Smooth muscle cell (in vitro differentiated cells): ENCODE measurements at regions not wholly inside any gene's neighbourhood (a gene's known extent, or its start where the extent isn't known, plus 50 kb on each side); places are given as distances from the start of the nearest gene placed in this dataset.

Experiments used
- DNase-seq: peaks from one replicate; lab custom pipeline; 2025; ENCODE audit not compliant: unreplicated experiment; lab: John Stamatoyannopoulos, UW
- H2AFZ ChIP-seq: fragments of 200-600 bp; sonication (generic); 2 replicates; pipeline ENCODE4 v1.6.0; 2016; ENCODE audit warnings: antibody characterized with exemption, low read depth, mild to moderate bottlenecking
- H3F3A ChIP-seq: fragments of 200-600 bp; sonication (generic); 2 replicates; pipeline ENCODE4 v1.6.0; 2017; ENCODE audit warnings: antibody characterized with exemption, low read depth
- H3K27ac ChIP-seq: fragments of 200-600 bp; sonication (generic); 2 replicates; pipeline ENCODE4 v1.5.1; 2016; ENCODE audit warnings: low read depth, mild to moderate bottlenecking
- H3K27me3 ChIP-seq: fragments of 200-600 bp; sonication (generic); 2 replicates; pipeline ENCODE4 v1.6.1; 2016; ENCODE audit warnings: low read depth, mild to moderate bottlenecking
- H3K36me3 ChIP-seq: fragments of 200-600 bp; sonication (generic); 2 replicates; pipeline ENCODE4 v1.5.1; 2016; ENCODE audit warnings: low read depth
- H3K4me1 ChIP-seq: fragments of 200-600 bp; sonication (generic); 2 replicates; pipeline ENCODE4 v1.5.1; 2016; ENCODE audit warnings: low read depth
- H3K4me2 ChIP-seq: fragments of 200-600 bp; sonication (generic); 2 replicates; pipeline ENCODE4 v1.6.0; 2016; ENCODE audit warnings: mild to moderate bottlenecking
- H3K4me3 ChIP-seq: fragments of 200-600 bp; sonication (generic); 2 replicates; pipeline ENCODE4 v1.5.1; 2016; ENCODE audit warnings: mild to moderate bottlenecking
- H3K79me2 ChIP-seq: fragments of 200-600 bp; sonication (generic); 2 replicates; pipeline ENCODE4 v1.6.0; 2016; ENCODE audit warnings: low read depth, mild to moderate bottlenecking
- H3K9ac ChIP-seq: fragments of 200-600 bp; sonication (generic); 2 replicates; pipeline ENCODE4 v1.6.0; 2016; ENCODE audit warnings: low read depth
- H3K9me3 ChIP-seq: fragments of 200-600 bp; sonication (generic); replicated peaks from 2 replicates; pipeline ENCODE4 v1.5.1; 2016; ENCODE audit warnings: low read depth
- H4K20me1 ChIP-seq: fragments of 200-600 bp; sonication (generic); 2 replicates; pipeline ENCODE4 v1.6.0; 2016; ENCODE audit warnings: low read depth
- CTCF ChIP-seq: fragments of 200-600 bp; sonication (generic); IDR thresholded peaks from 2 replicates; pipeline ENCODE4 v1.5.1; 2017; ENCODE audit warnings: borderline replicate concordance, mild to moderate bottlenecking, antibody characterized with exemption; ENCODE audit not compliant: insufficient read depth, poor library complexity, severe bottlenecking
- WGBS: methylation state at CpG from one replicate; pipeline ENCODE4 v1.1.7; 2016; ENCODE audit warnings: low lambda C conversion rate; 5-methylcytosine and 5-hydroxymethylcytosine counted together

GRCh38 chr9:102035929-102036328, 297.5 kb upstream of the GRIN3A start:
- no peaks in the 10 kb centered on the region for H3K27me3 ChIP-seq
- DNase-seq = no peak
- H4K20me1 ChIP-seq = no peaks in the 10 kb centered on the region
- no peaks in the 10 kb centered on the region for H3K9me3 ChIP-seq
- H3K36me3 ChIP-seq = no peaks in the 10 kb centered on the region
- H3K27ac ChIP-seq = no peak overlapping the region
- no peak overlapping the region for H3K4me3 ChIP-seq
- TF ChIP-seq CTCF = no peak
- H3K4me2 ChIP-seq = no peak overlapping the region
- H3K9ac ChIP-seq = no peak overlapping the region
- no peaks in the 10 kb centered on the region for H3F3A ChIP-seq
- H3K79me2 ChIP-seq = no peaks in the 10 kb centered on the region
- H2AFZ ChIP-seq = no peak overlapping the region
- no peaks in the 10 kb centered on the region for H3K4me1 ChIP-seq

- no peaks in the 10 kb centered on the region for H3K79me2 ChIP-seq
- H3K4me3 ChIP-seq = no peak overlapping the region
- no peaks in the 10 kb centered on the region for H3F3A ChIP-seq
- no peak overlapping the region for H3K27ac ChIP-seq
- no peaks in the 10 kb centered on the region for H3K4me1 ChIP-seq
- H3K27me3 ChIP-seq = no peaks in the 10 kb centered on the region
- no peaks in the 10 kb centered on the region for H3K9me3 ChIP-seq
- no peaks in the 10 kb centered on the region for H3K36me3 ChIP-seq
- H4K20me1 ChIP-seq = no peaks in the 10 kb centered on the region
- no peak for DNase-seq
- no peak for TF ChIP-seq CTCF
- no peak overlapping the region for H3K9ac ChIP-seq
- no peak overlapping the region for H2AFZ ChIP-seq
- no peak overlapping the region for H3K4me2 ChIP-seq
These were observed 294.2 kb upstream of the GRIN3A start for GRCh38 chr9:102032614-102033013.

GRCh38 chr9:102000956-102001355, 262.5 kb upstream of the GRIN3A start:
- no peak overlapping the region for H3K4me3 ChIP-seq
- WGBS = 55% methylated on average over 1 of the region's 1 CpG

More at GRCh38 chr9:102000956-102001355, 262.5 kb upstream of the GRIN3A start:
- H3K36me3 ChIP-seq = no peaks in the 10 kb centered on the region
- DNase-seq = no peak
- H3K27ac ChIP-seq = no peak overlapping the region
- H3K9ac ChIP-seq = no peak overlapping the region
- no peaks in the 10 kb centered on the region for H3K4me1 ChIP-seq
- no peak for TF ChIP-seq CTCF
- no peaks in the 10 kb centered on the region for H4K20me1 ChIP-seq
- no peak overlapping the region for H2AFZ ChIP-seq
- H3K27me3 ChIP-seq = no peaks in the 10 kb centered on the region
- no peaks in the 10 kb centered on the region for H3K79me2 ChIP-seq
- no peak overlapping the region for H3K4me2 ChIP-seq
- H3K9me3 ChIP-seq = no peaks in the 10 kb centered on the region
- H3F3A ChIP-seq = no peaks in the 10 kb centered on the region
